IgD-negative memory B cell (primary cell): ENCODE measurements at regions not wholly inside any gene's neighbourhood (a gene's known extent, or its start where the extent isn't known, plus 50 kb on each side); places are given as distances from the start of the nearest gene placed in this dataset.

ENCODE experiments used
- H3K27ac Mint-ChIP-seq, 3 donors: one replicate each; pipeline ENCODE4 v1.8.0; 2020 to 2022; ENCODE audit warnings: mild to moderate bottlenecking in 3 of 3, mixed read lengths in 3 of 3, moderate library complexity in 1 of 3
- H3K27me3 Mint-ChIP-seq: one replicate; pipeline ENCODE4 v1.8.0; 2021; ENCODE audit warnings: mixed read lengths
- H3K36me3 Mint-ChIP-seq: one replicate; pipeline ENCODE4 v1.8.0; 2020; ENCODE audit warnings: mild to moderate bottlenecking, mixed read lengths
- H3K4me1 Mint-ChIP-seq, 3 donors: one replicate each; pipeline ENCODE4 v1.8.0; 2020 to 2022; ENCODE audit warnings: mixed read lengths in 3 of 3, mild to moderate bottlenecking in 1 of 3
- H3K4me3 Mint-ChIP-seq, 4 donors: one replicate each; pipeline ENCODE4 v1.8.0; 2020 to 2022; ENCODE audit warnings: mild to moderate bottlenecking in 4 of 4, mixed read lengths in 4 of 4, moderate library complexity in 3 of 4
- H3K9me3 Mint-ChIP-seq, 3 donors: one replicate each; pipeline ENCODE4 v1.8.0; 2020 to 2021; ENCODE audit warnings: mixed read lengths in 3 of 3, mild to moderate bottlenecking in 1 of 3

DNA sequence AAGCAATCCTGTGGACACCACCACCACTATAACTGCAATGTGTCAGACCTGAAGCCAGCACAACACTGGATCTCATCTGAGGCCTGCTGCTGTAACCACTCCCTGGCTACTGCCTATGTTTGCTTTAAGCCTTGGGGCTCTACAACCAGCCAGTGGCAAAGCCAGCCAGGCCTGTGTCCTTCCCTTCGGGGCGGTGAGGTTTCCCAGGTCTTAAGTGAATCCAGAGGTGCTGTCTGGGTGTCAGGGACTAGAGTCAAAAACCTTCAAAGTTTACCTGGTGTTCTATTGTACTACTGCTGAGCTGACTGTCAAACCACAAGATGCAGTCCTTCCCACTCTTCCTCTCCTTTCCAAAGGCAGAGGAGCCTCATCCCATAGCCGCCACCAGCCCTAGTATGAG, 750.5 kb downstream of the FAM133A start:
- no peak overlapping the region for H3K4me3 Mint-ChIP-seq
- no peaks in the 10 kb centered on the region for H3K36me3 Mint-ChIP-seq
- H3K27me3 Mint-ChIP-seq, result no peaks in the 10 kb centered on the region
- no peaks in the 10 kb centered on the region for H3K4me1 Mint-ChIP-seq
- H3K9me3 Mint-ChIP-seq, result peaks cover 0 to 5% (median 0%) of the 10 kb centered on the region in 3 donors
- H3K27ac Mint-ChIP-seq, result no peak overlapping the region

DNA sequence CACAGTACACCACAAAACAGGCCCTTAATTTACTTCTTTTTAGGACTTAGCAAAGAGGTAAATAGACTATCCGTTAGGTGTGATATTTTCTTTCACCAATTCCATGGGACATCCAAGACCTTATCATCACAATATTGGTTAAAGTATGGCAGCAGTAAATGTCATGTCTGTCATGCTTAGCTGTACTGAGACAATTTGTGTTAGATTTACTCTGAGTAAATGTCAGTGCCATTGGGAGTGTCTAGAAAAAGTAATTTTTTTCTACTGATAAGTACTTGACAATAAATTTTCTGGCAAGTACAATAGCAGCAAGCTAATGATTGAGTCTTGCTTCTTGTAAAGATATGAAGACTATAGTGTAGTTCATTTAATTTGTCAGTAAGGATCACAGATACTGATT, 756.1 kb downstream of the FAM133A start:
- Mint-ChIP-seq H3K4me1 (no peaks in the 10 kb centered on the region), H3K36me3 (no peaks in the 10 kb centered on the region), H3K4me3 (no peak overlapping the region), H3K27ac (no peak overlapping the region), H3K27me3 (no peaks in the 10 kb centered on the region), H3K9me3 (peaks cover 0 to 1% (median 0%) of the 10 kb centered on the region in 3 donors)

DNA sequence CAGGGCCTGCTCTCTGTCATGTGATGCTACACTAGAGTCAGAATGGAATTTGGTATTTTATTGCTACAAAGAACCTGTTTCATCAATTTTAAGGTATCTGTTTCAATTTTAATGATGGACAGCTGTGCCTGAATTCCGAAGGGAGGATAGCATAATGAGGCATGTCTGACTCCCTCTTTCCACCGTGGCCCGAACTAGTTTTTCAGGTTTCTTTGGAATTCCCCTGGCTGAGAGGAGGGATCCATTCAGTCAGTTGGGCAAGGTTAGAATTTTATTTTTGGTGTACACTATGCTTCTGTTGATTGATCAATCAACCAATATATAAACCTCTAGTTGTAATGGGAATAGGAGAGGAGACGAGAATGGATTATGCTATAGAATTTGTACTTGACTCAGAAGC, 761.8 kb downstream of the FAM133A start:
- H3K36me3 Mint-ChIP-seq, result no peaks in the 10 kb centered on the region

DNA sequence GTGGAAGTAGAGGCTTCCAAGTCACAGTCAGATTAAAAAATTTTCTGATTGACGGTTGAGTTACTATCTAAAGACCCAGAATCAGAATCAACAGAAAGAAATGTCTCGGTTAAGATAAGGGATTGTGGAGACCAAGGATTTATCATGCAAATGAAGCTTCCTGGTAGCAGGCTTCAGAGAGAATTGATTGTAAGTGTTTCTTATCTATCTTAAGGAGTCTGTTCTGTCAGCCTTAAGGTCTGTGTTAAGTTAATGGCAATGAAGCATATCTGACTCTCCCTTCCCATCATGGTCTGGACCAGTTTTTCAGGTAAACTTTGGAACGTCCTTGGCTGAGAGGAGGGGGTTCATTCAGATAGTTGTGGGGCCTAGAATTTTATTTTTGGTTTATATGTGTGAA, 780.2 kb downstream of the FAM133A start:
- no peaks in the 10 kb centered on the region for H3K36me3 Mint-ChIP-seq
- no peak overlapping the region for H3K4me3 Mint-ChIP-seq
- H3K4me1 Mint-ChIP-seq, result no peaks in the 10 kb centered on the region
- no peaks in the 10 kb centered on the region for H3K27me3 Mint-ChIP-seq
- H3K27ac Mint-ChIP-seq, result no peak overlapping the region
- peaks cover 0 to 7% (median 0%) of the 10 kb centered on the region in 3 donors for H3K9me3 Mint-ChIP-seq

More for the DNA sequence above, 761.8 kb downstream of the FAM133A start:
- Mint-ChIP-seq H3K4me1 (no peaks in the 10 kb centered on the region), H3K27ac (no peak overlapping the region), H3K9me3 (peaks cover 0 to 5% (median 3%) of the 10 kb centered on the region in 3 donors), H3K27me3 (no peaks in the 10 kb centered on the region), H3K4me3 (no peak overlapping the region)

DNA sequence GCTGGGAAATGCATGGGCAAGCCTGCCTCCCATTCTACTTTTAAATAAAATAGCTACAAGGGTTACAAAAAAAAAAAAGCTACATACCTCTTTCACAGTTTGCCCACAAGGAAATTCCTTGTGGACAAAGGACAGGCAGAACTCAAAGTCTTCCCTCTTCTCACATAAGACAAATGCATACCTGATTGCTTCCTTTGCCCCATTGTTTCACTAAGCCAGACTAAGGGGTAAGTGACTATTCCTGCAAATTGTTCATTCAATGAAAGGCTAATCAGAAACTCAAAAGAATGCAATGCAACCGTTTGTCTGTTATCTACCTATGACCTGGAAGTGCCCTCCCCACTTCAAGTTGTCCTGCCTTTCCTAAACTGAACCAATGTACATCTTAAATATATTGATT, 780.6 kb downstream of the FAM133A start:
- no peak overlapping the region for H3K4me3 Mint-ChIP-seq
- H3K27me3 Mint-ChIP-seq, result no peaks in the 10 kb centered on the region
- no peaks in the 10 kb centered on the region for H3K36me3 Mint-ChIP-seq
- peaks cover 0 to 4% (median 0%) of the 10 kb centered on the region in 3 donors for H3K9me3 Mint-ChIP-seq
- no peaks in the 10 kb centered on the region for H3K4me1 Mint-ChIP-seq
- H3K27ac Mint-ChIP-seq, result no peak overlapping the region

DNA sequence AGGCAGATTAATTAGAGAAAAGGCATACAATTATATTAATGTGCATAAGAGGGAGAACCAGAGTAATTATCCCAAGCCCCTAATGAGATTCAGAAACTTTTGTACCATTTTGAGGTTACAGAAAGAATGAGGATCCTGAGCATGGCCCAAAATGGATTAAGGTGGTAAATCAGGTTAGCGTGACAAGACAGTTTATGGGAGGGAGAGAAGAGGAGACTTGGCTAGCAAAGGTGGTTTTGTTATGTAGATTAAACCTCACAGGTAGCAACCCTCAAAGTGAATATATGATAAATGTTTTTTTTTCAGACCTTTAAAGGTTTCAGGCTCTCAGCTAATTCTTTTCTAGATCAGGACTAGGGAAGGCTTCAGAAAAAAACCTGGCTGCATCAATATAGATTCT, 781.8 kb downstream of the FAM133A start:
- Mint-ChIP-seq H3K4me1 (no peaks in the 10 kb centered on the region), H3K36me3 (no peaks in the 10 kb centered on the region), H3K9me3 (no peaks in the 10 kb centered on the region), H3K27me3 (no peaks in the 10 kb centered on the region), H3K4me3 (no peak overlapping the region), H3K27ac (no peak overlapping the region)

DNA sequence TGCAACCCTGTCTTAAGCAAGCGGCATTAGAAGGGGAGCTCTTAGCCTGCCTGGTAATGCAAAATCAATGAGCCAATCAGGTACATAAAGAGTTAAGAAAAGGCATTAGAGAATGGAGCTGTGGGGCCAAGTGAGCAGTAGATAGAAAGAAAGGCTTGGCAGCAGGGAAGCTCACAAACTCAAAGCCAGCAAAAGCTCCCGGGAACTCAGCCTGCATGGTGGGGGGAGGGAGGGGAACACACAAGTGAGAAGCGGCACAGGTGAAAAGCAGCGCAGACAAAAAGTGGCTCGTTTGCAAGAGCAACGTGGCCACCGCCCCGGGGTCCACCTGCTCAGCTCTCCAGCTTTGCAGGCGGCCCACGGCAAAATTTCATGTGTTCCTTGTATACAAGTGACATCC, 818.5 kb downstream of the FAM133A start:
- no peaks in the 10 kb centered on the region for H3K36me3 Mint-ChIP-seq
- H3K9me3 Mint-ChIP-seq, result peaks cover 0 to 15% (median 0%) of the 10 kb centered on the region in 3 donors
- no peaks in the 10 kb centered on the region for H3K27me3 Mint-ChIP-seq
- no peak overlapping the region for H3K27ac Mint-ChIP-seq
- H3K4me3 Mint-ChIP-seq, result no peak overlapping the region
- H3K4me1 Mint-ChIP-seq, result no peaks in the 10 kb centered on the region

DNA sequence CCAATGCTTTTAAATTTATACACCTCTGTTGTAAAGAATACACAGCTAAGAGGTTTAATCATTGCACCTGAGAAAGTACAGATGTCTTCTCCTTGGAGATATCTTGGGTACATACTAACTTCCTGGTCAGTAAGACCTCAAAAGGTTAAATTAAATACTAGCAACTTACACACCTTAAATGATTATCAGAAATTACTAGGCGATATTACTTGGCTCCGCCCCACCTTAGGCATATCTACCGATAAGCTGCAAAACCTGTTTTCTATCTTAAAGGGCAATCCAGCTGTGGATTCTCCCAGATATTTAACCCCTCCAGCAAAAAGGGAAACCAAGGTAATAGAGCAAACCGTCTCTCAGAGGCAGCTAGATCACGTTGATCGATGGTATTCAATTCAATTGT, 819.4 kb downstream of the FAM133A start:
- Mint-ChIP-seq H3K27me3 (no peaks in the 10 kb centered on the region), H3K36me3 (no peaks in the 10 kb centered on the region), H3K4me3 (no peak overlapping the region)

DNA sequence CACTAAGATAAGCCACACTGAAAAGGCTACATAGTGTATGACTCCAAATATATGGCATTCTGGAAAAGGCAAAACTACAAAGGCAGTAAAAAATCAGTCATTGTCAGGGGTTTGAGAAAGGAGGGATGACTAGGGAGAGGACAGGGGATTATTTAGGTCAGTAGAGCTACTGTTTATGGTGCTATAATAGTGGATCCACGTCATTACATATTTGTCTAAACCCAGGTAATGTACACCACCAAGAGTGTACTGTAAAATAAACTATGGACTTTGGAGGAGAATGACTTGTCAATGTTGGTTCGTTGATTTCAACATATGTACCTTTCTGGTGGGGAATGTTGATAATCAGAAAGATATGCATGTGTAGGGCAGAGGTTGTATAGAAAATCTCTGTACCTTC, 837.6 kb downstream of the FAM133A start:
- no peaks in the 10 kb centered on the region for H3K4me1 Mint-ChIP-seq
- H3K27ac Mint-ChIP-seq, result no peak overlapping the region
- H3K27me3 Mint-ChIP-seq, result peaks cover 3% of the 10 kb centered on the region
- no peak overlapping the region for H3K4me3 Mint-ChIP-seq
- H3K36me3 Mint-ChIP-seq, result no peaks in the 10 kb centered on the region
- H3K9me3 Mint-ChIP-seq, result no peaks in the 10 kb centered on the region

More for the DNA sequence above, 819.4 kb downstream of the FAM133A start:
- H3K9me3 Mint-ChIP-seq, result peaks cover 0 to 15% (median 0%) of the 10 kb centered on the region in 3 donors
- no peaks in the 10 kb centered on the region for H3K4me1 Mint-ChIP-seq
- no peak overlapping the region for H3K27ac Mint-ChIP-seq

DNA sequence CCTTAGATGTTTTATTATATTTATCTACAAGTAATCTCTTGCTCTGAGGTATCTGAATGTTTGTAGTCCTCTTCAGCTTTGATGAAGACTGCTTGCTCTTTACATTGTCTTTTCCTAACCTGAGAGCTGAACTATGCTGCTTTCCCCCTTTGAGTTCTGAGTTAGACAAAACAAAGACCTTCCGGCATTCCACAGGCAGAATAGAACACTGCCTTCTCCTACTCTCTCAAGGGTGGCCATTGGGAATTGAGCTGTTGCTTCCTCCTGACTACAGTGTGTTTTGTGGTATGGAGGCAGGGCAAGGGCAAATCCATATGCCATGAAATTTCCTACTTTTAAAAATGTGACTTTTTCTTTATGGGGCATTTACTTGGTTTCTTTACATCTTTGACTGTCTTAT, 841.0 kb downstream of the FAM133A start:
- Mint-ChIP-seq H3K4me1 (no peaks in the 10 kb centered on the region), H3K9me3 (no peaks in the 10 kb centered on the region), H3K27ac (no peak overlapping the region)

DNA sequence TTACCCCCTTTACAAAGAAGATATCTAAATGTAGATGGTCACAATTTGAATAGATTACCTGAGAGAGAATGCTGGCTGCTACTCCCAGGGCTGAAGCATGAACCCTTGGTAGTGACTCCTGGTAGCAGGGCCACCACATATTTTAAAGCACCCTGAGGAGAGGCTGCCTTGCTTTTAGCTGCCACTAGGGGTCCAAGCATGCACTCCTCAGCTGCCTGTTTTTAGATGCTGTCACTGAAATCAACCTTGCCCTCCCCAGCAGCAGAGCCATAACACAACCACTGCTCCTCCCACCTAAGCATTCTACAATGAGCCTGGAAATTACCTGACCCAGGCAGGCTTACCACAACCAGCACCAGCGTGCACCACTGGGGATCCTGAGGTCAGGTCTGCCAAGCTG, 850.9 kb downstream of the FAM133A start:
- Mint-ChIP-seq H3K27me3 (no peaks in the 10 kb centered on the region), H3K9me3 (peaks cover 0 to 18% (median 5%) of the 10 kb centered on the region in 3 donors), H3K27ac (no peak overlapping the region), H3K36me3 (no peaks in the 10 kb centered on the region), H3K4me1 (no peaks in the 10 kb centered on the region), H3K4me3 (no peak overlapping the region)

More for the DNA sequence above, 841.0 kb downstream of the FAM133A start:
- no peaks in the 10 kb centered on the region for H3K36me3 Mint-ChIP-seq
- no peak overlapping the region for H3K4me3 Mint-ChIP-seq
- peaks cover 2% of the 10 kb centered on the region for H3K27me3 Mint-ChIP-seq

DNA sequence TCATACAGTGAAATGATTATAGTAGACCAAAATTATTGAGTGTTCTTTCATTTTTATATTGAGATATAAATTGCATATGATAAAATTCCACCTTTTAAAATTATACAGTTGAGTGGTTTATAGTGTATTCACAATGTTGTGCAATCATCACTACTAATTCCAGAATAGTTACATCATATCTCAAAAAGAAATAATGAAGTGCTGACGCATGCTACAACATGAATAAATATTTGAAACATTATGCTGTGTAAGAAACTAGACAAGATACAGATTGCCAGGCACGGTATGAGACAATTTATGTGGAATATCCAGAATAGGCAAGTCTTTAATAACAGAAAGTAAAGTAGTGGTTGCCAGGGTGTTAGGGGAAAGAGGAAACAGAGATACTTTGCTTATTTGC, 871.7 kb downstream of the FAM133A start:
- Mint-ChIP-seq H3K4me1 (no peaks in the 10 kb centered on the region), H3K27ac (no peak overlapping the region), H3K27me3 (peaks cover 1% of the 10 kb centered on the region), H3K4me3 (no peak overlapping the region), H3K9me3 (no peaks in the 10 kb centered on the region), H3K36me3 (no peaks in the 10 kb centered on the region)

DNA sequence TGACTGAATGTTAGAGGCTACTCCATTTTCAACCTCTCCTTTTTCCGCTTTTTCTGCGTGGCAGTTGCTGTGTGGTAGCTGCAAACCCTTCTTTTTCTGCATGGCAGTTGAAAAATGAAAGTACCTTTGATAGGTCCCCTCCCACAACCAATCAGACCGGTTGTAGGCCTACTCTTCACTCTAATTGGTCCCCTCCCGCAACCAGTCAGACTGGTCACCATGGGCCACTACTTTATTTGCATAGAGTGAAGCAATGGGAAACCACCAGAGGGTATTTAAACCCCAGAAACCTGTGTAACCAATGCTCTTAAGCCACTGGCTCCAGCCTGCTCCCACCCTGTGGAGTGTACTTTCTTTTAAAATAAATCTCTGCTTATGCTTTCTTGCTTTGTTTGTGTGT, 877.8 kb downstream of the FAM133A start:
- Mint-ChIP-seq H3K9me3 (no peaks in the 10 kb centered on the region), H3K27me3 (peaks cover 1% of the 10 kb centered on the region), H3K4me1 (no peaks in the 10 kb centered on the region), H3K27ac (no peak overlapping the region), H3K36me3 (no peaks in the 10 kb centered on the region), H3K4me3 (no peak overlapping the region)

DNA sequence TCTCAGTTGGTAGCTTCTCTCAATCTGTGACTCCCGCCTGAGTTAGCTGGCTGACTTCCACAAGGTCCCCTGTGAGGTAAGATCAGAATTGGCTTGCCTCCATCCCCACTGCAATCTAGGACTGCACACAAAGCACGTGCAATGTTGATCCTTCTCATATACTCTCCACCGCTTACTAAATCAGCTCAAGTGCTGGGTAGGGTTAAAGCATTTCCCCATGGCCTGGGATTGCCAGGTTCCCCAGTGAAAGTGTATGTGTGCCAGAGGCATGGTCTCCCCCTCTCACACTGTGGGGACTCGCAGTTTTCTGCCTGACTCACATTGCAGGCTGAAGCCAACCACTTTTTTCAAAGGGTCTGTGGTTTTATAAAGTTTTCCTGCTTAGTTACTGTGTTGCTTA, 886.9 kb downstream of the FAM133A start:
- Mint-ChIP-seq H3K36me3 (no peaks in the 10 kb centered on the region), H3K27me3 (no peaks in the 10 kb centered on the region), H3K27ac (no peak overlapping the region), H3K9me3 (peaks cover 0 to 3% (median 0%) of the 10 kb centered on the region in 3 donors), H3K4me3 (no peak overlapping the region), H3K4me1 (no peaks in the 10 kb centered on the region)

DNA sequence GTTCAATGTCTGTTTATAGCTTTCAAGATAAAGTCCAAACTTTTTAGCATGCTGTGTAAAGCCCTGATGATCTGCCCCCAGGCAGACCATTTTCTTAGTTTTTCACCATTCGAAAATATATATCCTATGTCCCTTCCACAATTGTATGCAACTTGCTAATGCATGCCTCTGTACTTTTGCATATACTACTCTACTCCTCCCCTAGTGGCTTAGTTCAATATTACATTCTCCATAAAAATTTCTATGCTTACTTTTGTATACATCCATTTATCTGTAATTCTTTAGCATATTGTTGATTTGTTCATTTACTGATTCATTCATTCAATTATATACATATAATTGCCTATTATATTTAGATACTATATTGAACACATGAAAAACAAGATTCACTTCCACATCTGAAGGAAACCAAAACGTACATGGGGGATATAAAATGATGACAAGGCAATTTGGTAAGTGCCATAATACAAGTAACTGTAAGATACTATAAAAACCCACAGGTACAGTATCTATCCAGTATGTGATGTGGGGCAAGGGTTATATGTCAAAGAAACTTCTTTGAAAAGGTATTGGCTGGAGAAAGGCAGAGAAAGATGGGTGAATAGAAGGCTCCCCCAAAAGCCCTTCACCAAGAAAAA, 902.5 kb downstream of the FAM133A start:
- H3K27ac Mint-ChIP-seq, result no peak overlapping the region
- no peaks in the 10 kb centered on the region for H3K27me3 Mint-ChIP-seq
- H3K36me3 Mint-ChIP-seq, result peaks cover 2% of the 10 kb centered on the region
- no peak overlapping the region for H3K4me3 Mint-ChIP-seq
- H3K9me3 Mint-ChIP-seq, result peaks cover 0 to 4% (median 1%) of the 10 kb centered on the region in 3 donors
- H3K4me1 Mint-ChIP-seq, result peaks cover 0 to 3% (median 0%) of the 10 kb centered on the region in 3 donors

DNA sequence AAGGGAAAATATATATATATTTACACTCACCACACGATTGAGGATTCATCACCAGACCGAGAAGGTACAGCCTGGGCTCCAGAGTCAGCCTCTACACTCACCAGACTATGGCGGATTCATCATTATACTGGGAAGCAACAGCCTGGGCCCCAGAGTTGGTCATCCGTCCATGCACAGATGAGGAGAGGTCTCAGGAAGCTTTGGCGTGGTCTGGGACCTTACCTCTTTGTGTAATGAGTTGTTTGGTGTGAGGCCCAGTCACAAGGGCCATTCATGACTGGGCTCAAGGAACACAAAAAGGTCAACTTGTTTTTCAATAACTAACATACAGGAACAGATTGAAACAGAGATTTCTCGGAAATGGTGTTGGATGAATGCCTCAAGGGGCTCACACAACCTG, 926.1 kb downstream of the FAM133A start:
- no peaks in the 10 kb centered on the region for H3K36me3 Mint-ChIP-seq
- no peaks in the 10 kb centered on the region for H3K9me3 Mint-ChIP-seq
- H3K27ac Mint-ChIP-seq, result no peak overlapping the region
- H3K27me3 Mint-ChIP-seq, result no peaks in the 10 kb centered on the region
- no peaks in the 10 kb centered on the region for H3K4me1 Mint-ChIP-seq
- H3K4me3 Mint-ChIP-seq, result no peak overlapping the region
